Activated T-helper 2 cell treated with anti-CD3 and anti-CD28 coated beads, Interferon-gamma antibody, Interleukin-2, Interleukin-4, amounts not matched to agents 10 μg/mL and 5 μg/mL and 100 μg/mL, durations not matched to agents 14 hours and 24 hours and 36 hours (primary cell): ENCODE measurements at regions not wholly inside any gene's neighbourhood (a gene's known extent, or its start where the extent isn't known, plus 50 kb on each side); places are given as distances from the start of the nearest gene placed in this dataset.

Experiments used
- DNase-seq: peaks from one replicate; pipeline ENCODE4 v3.0.0; 2021; ENCODE audit warnings: low spot score
- H3K27ac Mint-ChIP-seq: one replicate; pipeline ENCODE4 v1.8.0; 2021; ENCODE audit warnings: mixed read lengths
- H3K27me3 Mint-ChIP-seq: one replicate; pipeline ENCODE4 v1.8.0; 2021; ENCODE audit warnings: low read depth, mixed read lengths
- H3K36me3 Mint-ChIP-seq: one replicate; pipeline ENCODE4 v1.8.0; 2021; ENCODE audit warnings: low read depth, mixed read lengths
- H3K4me1 Mint-ChIP-seq: one replicate; pipeline ENCODE4 v1.8.0; 2021; ENCODE audit warnings: low read depth, mixed read lengths
- H3K4me3 Mint-ChIP-seq: one replicate; pipeline ENCODE4 v1.8.0; 2021; ENCODE audit warnings: low read depth, mild to moderate bottlenecking, moderate library complexity, mixed read lengths
- H3K9me3 Mint-ChIP-seq: one replicate; pipeline ENCODE4 v1.8.0; 2021; ENCODE audit warnings: mixed read lengths
- intact Hi-C: fragments of 100-400 bp; cut with micrococcal nuclease; formaldehyde crosslinking; loops from one replicate; pipeline ENCODE4 v1.15.1; 2023

DNA sequence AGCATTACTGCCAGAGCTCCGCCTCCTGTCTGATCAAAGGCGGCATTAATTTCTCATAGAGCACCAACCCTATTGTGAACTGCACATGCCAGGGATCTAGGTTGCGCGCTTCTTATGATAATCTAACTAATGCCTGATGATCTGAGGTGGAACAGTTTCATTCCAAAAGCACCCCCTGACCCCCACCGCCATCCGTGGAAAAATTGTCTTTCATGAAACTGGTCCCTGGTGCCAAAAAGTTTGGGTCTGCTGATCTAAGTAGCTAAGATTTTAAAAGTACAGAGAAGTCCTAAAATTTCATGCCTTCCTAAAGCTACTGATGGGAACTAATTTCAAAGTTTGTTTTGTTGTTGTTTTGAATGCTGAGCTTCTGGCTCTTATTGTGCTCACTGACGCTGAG lies 281.6 kb downstream of the PRL start:
- H3K27me3 Mint-ChIP-seq = peaks cover 1% of the 10 kb centered on the region

DNA sequence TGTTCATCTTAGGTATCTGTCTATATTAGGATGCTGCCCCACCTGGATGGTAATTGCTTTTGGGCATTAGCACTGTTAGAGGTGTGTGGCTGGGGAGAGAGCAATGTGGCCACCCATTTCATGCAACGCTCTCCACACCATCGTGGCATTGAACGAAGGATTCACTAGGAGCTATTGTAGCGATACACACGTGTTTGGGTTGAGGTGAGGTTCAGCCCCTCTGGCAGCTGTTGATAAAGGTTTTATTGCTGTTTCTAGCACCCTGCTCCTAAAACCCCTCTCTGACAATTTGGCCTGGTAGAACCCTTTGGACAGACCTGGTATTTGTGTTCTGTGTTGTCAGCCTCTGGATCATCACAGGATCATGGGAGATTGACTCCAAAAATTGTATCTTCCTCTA lies 280.9 kb downstream of the PRL start:
- no peak overlapping the region for H3K27ac Mint-ChIP-seq
- intact Hi-C loops = no loop called here
- H3K27me3 Mint-ChIP-seq = peaks cover 1% of the 10 kb centered on the region
- H3K9me3 Mint-ChIP-seq = no peaks in the 10 kb centered on the region
- no peak overlapping the region for H3K4me3 Mint-ChIP-seq
- no peak for DNase-seq
- H3K4me1 Mint-ChIP-seq = peaks cover 8% of the 10 kb centered on the region
- H3K36me3 Mint-ChIP-seq = no peaks in the 10 kb centered on the region

More for the DNA sequence above, 281.6 kb downstream of the PRL start:
- no peaks in the 10 kb centered on the region for H3K36me3 Mint-ChIP-seq
- no peak for DNase-seq
- no peaks in the 10 kb centered on the region for H3K9me3 Mint-ChIP-seq
- intact Hi-C loops = no loop called here
- no peak overlapping the region for H3K27ac Mint-ChIP-seq
- H3K4me1 Mint-ChIP-seq = peaks cover 8% of the 10 kb centered on the region
- H3K4me3 Mint-ChIP-seq = no peak overlapping the region

DNA sequence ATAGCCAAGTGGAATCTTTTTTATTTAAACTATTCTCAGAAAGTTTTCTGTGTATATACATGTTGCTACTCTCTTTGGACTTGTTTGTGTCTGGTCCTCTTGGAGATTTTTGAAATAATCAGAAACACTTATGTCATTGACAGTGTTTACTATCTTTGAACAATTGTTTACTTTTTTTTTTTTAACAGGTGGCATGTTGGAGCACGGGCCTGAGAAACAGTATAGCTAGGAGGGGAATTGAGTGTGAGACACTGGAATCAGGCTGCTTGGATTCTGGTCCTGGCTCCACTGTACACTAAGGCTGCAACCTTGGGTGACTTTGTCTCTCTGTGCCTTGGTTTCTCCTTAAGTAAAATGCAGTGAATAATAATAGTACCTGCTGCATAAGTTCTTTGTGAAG lies 279.6 kb downstream of the PRL start:
- Mint-ChIP-seq H3K9me3 (peaks cover 4% of the 10 kb centered on the region), H3K36me3 (peaks cover 3% of the 10 kb centered on the region), H3K27me3 (no peaks in the 10 kb centered on the region), H3K4me1 (peaks cover 1% of the 10 kb centered on the region), H3K4me3 (no peak overlapping the region), H3K27ac (no peak overlapping the region)
- DNase-seq = no peak
- intact Hi-C loops = no loop called here

DNA sequence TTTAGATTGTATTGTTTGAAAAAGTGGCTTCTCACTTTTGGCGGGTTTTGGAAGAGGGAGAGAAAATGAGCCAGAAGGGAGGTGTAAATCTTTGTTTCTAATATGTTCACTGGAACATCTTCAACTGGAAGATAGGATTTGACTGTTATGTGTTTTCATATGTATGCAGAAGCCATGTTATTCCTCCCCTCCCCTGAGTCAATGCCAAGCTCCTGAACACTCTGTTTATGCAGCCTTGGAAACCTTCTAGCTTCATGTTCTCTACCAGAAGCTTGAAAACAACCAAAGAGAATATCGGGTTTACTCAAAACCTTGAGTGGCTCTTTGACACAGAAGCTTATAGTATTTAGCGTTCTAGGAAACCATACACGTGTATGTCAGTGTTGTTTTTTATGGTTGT lies 279.1 kb downstream of the PRL start:
- no peak overlapping the region for H3K27ac Mint-ChIP-seq
- H3K27me3 Mint-ChIP-seq = no peaks in the 10 kb centered on the region
- intact Hi-C loops = no loop called here
- DNase-seq = no peak
- H3K4me3 Mint-ChIP-seq = no peak overlapping the region
- H3K36me3 Mint-ChIP-seq = peaks cover 8% of the 10 kb centered on the region
- H3K4me1 Mint-ChIP-seq = peaks cover 1% of the 10 kb centered on the region
- peaks cover 9% of the 10 kb centered on the region for H3K9me3 Mint-ChIP-seq

DNA sequence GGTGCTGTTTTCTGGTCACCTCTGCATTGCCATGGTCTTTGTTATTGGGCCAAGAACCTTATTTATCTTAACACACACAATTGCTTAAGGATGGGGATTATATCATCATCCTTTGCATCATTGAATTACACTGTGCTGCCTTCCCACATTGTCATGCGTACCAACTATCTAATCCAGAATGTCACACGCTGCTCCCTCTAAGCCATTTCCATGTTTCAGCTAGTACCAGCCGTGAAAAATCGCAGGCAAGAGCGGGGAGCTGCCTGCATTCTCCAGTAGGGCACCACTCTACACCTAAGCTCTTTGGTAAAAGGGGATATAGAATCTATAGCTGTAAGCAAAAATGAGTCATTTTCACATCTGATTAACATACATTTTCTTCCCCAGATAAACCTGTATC lies 277.0 kb downstream of the PRL start:
- no peak for DNase-seq
- Mint-ChIP-seq H3K9me3 (peaks cover 12% of the 10 kb centered on the region), H3K27me3 (no peaks in the 10 kb centered on the region), H3K27ac (no peak overlapping the region), H3K4me1 (peaks cover 5% of the 10 kb centered on the region), H3K36me3 (peaks cover 10% of the 10 kb centered on the region), H3K4me3 (no peak overlapping the region)
- intact Hi-C loops = no loop called here

DNA sequence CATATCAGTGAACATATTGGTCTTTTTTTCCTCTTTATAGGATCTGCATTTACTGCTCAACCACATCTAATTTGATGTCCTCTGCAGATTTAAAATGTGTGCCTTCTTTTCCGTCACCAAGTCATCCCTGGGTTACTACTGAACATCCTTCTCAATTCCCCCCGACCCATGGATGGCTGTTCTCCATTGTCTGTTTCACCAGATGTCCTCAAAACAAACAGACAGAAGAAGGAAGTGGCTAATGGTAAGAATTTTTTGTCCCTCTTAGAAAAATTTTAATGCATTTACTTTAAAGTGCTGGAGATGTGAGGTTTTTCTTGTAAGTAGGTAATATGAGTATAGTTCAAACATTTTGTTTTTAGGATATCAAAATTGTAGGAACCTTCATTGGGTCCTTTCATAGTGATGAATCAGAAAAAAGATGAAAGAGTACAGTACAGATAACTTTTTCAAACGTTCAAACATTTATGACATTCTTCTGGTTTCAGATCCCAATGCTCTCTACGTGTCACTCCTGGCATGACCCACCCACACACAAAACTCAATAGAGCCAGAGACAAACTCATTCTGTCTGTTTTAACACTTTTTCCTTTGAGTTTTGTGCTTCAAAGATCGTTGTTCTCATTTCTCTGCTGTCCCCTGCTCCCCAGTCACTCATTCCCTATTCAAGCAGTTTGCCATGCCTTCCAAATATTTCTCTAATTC lies 276.4 kb downstream of the PRL start:
- H3K27me3 Mint-ChIP-seq = no peaks in the 10 kb centered on the region
- intact Hi-C loops = no loop called here
- no peak overlapping the region for H3K4me3 Mint-ChIP-seq
- H3K36me3 Mint-ChIP-seq = peaks cover 10% of the 10 kb centered on the region
- peaks cover 12% of the 10 kb centered on the region for H3K9me3 Mint-ChIP-seq
- peaks cover 10% of the 10 kb centered on the region for H3K4me1 Mint-ChIP-seq
- no peak for DNase-seq
- H3K27ac Mint-ChIP-seq = no peak overlapping the region

DNA sequence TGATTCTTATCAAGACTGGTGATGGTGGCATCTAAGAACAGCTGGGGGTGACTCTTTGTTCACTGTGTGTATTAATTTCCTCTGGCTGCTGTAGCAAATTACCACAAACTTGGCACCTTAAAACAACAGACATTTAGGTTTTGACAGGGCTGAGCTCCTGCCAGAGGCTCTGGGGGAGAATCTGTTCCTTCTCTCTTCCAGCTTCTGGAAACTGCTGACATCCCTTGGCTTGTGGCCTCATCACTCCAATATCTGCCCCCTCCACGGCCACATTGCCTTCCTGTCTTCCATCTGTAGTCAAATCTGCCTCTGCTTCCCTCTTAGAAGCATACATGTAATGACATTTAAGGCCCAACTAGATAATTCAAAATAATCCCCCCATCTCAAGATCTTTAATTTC lies 274.9 kb downstream of the PRL start:
- no peak overlapping the region for H3K27ac Mint-ChIP-seq
- no peaks in the 10 kb centered on the region for H3K27me3 Mint-ChIP-seq
- H3K4me3 Mint-ChIP-seq = no peak overlapping the region
- peaks cover 20% of the 10 kb centered on the region for H3K4me1 Mint-ChIP-seq
- intact Hi-C loops = no loop called here
- peaks cover 12% of the 10 kb centered on the region for H3K9me3 Mint-ChIP-seq
- H3K36me3 Mint-ChIP-seq = peaks cover 10% of the 10 kb centered on the region
- no peak for DNase-seq

DNA sequence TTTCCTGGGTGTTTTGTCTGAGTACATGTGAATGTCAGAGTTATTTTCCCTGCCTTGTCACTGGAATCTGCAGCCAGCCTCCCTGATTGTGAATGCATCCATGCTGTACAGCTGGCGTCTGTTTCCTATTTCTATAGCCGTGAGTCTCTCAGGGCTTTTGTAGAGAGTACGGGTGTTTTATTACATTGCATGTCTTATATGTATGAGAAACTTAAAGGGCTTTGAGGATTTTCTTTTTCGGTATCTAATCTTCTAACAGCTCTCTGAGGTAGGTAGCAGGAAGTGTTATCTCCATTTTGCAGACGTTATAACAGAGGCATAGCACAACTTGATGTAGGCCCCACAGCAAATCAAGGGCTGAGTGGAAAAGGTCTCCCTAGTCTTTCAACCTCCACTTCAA lies 272.9 kb downstream of the PRL start:
- intact Hi-C loops = no loop called here
- peaks cover 12% of the 10 kb centered on the region for H3K9me3 Mint-ChIP-seq
- DNase-seq = no peak
- no peaks in the 10 kb centered on the region for H3K27me3 Mint-ChIP-seq
- peak overlapping the region; percentile 40 for H3K27ac Mint-ChIP-seq
- H3K4me1 Mint-ChIP-seq = peaks cover 32% of the 10 kb centered on the region
- no peak overlapping the region for H3K4me3 Mint-ChIP-seq
- peaks cover 10% of the 10 kb centered on the region for H3K36me3 Mint-ChIP-seq

DNA sequence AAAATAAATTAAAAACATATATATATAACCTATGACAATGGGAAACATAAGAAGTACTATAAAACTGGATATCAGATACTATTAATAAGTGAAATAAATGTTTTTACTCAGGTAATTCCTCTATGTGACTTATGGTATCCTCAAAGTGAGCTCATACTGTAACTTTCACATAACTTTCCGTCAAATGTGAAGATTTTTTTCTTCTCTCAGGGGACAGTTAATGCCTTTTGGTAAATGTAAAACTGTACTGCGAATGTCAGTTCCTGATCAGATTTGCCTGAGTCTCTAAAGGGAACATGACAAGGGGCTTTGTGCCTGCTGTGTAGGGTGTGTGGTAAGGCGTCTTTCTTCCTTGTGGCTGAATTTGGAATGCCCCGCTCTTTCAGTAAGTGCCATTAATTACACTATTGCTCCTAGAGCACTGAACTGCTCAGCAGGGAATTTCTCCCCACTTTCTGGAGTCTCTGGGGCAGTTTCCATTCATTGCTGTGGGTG lies 271.8 kb downstream of the PRL start:
- Mint-ChIP-seq H3K27me3 (no peaks in the 10 kb centered on the region), H3K9me3 (peaks cover 12% of the 10 kb centered on the region), H3K27ac (peak overlapping the region; percentile 78), H3K4me1 (peaks cover 39% of the 10 kb centered on the region), H3K4me3 (peak overlapping the region; percentile 43), H3K36me3 (peaks cover 10% of the 10 kb centered on the region)
- DNase-seq = no peak
- intact Hi-C loops = loop anchor here (1.0 to 5.0 kb wide), 3 partner anchors 33 to 98 kb away; no protein-coding TSS in a partner anchor

DNA sequence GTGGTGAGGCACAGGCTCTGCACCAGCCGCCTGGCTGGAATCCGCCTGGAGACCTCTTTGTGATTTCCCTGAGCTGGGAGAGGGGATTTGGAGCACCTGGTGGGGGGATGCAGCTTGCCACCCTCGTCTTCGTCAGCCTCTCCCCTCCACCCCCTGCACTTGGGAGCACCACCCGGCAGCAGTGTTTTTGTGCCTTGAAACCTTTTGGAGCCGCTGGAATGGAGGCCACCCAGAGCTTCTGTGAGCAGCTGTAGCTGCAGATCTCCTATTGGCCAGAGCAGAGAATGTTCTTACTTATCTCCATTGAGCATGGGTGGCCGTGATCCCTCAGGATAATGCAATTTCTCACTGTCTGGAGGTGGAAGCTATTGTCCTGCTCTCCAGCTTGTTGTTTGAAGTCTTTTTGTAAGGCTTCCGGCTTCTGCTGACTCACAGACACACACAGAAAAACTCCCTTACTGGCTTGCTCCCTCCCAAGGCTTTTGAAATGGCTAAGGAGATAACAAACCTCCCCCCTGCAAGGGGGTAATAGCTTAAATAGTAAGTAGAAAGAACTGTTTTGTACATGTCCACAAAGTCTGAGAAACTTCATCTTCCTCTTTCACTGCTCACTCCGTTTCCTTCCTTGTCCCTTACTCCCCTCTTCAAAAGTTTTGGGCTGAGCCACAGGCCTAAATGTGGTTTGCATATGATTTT lies 271.2 kb downstream of the PRL start:
- Mint-ChIP-seq H3K36me3 (peaks cover 10% of the 10 kb centered on the region), H3K27ac (peak overlapping the region; percentile 78), H3K4me3 (peak overlapping the region; percentile 43), H3K4me1 (peaks cover 39% of the 10 kb centered on the region), H3K27me3 (no peaks in the 10 kb centered on the region), H3K9me3 (peaks cover 12% of the 10 kb centered on the region)
- peak; percentile 13 for DNase-seq
- intact Hi-C loops = loop anchor here (1.0 to 5.0 kb wide), 4 partner anchors 15 to 98 kb away; no protein-coding TSS in a partner anchor

DNA sequence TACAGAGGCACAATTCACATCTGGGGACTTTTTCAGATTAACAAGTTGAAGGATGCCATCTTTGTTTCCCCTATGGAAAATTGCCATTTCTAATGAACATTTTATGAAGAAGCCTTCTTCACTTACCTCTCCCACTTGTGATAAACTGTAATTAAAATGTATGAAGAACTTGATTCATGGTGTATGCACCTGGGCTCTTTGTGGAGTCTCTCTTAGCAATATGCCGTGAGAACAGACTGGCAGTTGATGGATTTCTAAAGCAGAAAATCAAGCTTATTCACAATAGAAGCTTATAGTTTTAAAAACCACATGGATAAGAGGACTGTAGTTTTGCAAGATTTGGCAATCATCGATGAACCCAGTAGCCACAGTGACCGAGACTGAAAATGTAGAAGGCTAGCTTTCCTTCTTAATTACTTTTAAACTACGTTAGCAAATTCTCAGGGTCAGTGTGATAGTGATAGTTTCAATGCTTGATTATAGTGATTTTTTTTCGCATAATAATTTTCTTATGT lies 270.6 kb downstream of the PRL start:
- intact Hi-C loops = loop anchor here (2.0 to 5.0 kb wide), 3 partner anchors 15 to 99 kb away; no protein-coding TSS in a partner anchor
- DNase-seq = no peak
- H3K27ac Mint-ChIP-seq = peak overlapping the region; percentile 78
- H3K4me3 Mint-ChIP-seq = peak overlapping the region; percentile 0
- peaks cover 10% of the 10 kb centered on the region for H3K36me3 Mint-ChIP-seq
- H3K4me1 Mint-ChIP-seq = peaks cover 39% of the 10 kb centered on the region
- H3K27me3 Mint-ChIP-seq = no peaks in the 10 kb centered on the region
- H3K9me3 Mint-ChIP-seq = peaks cover 12% of the 10 kb centered on the region

DNA sequence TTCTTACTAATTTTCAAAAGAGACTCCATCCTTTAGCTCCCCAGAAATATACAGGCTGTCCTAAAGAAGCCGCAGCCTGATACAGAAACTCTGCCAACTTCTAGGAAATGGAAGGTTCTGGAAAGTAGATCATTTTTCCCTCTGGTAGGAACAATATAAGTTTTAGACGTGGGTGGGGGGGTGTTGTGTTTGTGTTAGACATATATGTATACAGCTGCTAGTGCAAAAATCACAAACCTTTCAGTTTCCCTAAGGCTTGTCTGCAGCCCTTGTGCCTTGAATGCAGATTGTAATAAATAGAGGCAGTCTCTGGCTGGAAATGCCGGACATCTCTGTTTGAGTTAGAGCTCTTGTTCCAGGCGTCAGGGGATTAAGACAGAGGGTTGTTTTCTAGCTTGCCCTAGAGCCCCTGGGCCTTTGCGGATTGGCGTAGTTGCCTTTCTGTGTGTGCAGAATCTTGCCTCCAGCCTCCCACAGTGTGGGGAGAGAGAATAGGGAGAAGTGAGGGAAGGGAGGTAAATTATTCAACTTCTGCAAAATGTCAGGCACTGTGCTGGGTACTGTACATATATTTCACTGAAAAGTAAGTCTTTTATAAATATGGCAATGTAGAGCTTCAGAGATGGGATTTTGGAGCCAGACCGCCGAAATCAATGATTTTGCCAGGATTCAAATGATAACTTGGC lies 269.7 kb downstream of the PRL start:
- peaks cover 8% of the 10 kb centered on the region for H3K36me3 Mint-ChIP-seq
- peaks cover 9% of the 10 kb centered on the region for H3K9me3 Mint-ChIP-seq
- no peak overlapping the region for H3K27ac Mint-ChIP-seq
- H3K27me3 Mint-ChIP-seq = no peaks in the 10 kb centered on the region
- H3K4me1 Mint-ChIP-seq = peaks cover 39% of the 10 kb centered on the region
- intact Hi-C loops = loop anchor here (2.0 to 5.0 kb wide), 3 partner anchors 14 to 100 kb away; no protein-coding TSS in a partner anchor
- DNase-seq = no peak
- H3K4me3 Mint-ChIP-seq = no peak overlapping the region
